ENCODE measurements at regions not wholly inside any gene's neighbourhood (a gene's known extent, or its start where the extent isn't known, plus 50 kb on each side); places are given as distances from the start of the nearest gene placed in this dataset.

DNA sequence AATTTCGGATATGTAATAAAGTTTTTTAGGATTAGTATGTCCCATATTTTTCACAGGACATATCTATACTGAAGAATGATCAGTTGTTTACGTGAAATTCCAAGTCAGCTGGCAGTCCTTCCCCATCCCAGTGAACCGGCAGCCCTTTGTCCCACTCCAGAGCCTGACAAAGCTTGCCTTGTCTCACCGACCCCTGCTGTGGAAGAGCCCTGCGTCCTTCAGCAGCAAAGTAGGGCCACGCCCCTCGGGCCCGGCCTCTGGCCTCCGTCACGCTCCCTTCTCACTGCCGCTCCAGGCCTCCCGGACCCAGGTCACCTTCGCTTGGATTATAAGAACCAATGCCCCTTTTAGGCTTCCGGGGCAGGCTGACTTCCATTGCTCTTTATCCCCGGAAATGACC lies 89.8 kb upstream of the TGIF1 start:
- DNase-seq: no peak

DNA sequence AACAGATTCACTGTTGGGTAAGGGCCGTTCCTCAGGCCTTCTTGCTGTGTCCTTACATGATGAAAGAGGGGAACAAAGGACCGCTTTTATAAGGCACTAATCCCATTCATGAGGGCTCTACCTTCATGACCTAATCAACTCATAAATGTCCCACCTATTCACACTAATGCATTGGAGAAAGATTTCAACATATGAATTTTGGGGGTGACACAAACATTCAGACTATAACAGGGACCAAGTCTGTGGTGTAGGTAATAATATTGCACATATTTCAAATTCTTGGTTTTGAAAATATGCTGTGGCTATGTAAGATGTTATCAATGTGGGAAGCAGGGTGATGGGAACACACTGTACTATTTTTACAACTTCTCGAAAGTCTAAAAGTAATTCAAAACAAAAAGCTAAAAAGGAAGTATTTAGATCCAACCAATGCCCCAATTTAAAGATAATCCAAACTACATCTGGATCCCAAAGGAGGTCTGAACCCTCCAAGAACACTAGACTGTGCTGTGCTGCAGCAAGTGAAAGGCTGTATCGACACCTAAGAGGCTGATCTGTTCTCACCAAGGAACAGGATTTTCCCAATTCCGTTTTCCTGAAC lies 82.4 kb upstream of the TGIF1 start:
- no peak for DNase-seq

DNA sequence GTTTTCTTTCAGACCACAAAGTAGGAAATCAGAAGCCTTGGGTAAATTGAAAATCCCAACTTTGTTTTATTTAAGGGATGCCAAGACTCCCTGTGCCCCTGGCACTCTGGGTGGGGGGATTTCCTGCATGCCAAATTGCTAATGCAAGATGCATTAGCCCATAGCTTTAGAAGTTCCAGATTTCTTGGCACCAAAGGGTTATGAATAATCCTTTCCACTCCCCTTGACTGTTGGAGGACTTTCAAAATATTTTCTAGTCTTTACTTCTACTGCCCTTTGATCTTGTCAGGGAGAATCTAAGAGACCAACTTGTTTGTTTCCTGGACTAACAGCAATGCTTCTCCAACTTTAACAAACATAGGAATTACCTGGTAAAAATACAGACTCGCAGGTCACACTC lies 81.8 kb upstream of the TGIF1 start:
- DNase-seq: no peak

DNA sequence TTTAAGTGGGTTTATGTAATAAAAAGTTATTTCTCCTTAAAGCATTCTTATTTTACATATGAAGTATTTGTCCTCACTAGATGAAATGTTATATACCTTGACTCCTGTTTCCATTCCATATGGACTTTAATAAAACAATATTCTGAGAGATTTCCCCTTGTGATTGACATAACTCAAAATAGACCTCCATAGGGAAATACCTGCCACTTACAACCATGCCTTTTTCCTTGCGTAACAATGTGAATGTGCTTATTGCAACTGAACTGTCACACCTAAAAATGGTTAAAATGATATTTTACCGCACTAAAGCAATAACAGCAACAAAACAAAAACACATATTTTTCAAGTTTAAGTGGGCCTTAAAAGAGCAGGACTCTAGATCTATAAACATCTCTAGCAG lies 70.3 kb upstream of the TGIF1 start:
- no peak for DNase-seq

DNA sequence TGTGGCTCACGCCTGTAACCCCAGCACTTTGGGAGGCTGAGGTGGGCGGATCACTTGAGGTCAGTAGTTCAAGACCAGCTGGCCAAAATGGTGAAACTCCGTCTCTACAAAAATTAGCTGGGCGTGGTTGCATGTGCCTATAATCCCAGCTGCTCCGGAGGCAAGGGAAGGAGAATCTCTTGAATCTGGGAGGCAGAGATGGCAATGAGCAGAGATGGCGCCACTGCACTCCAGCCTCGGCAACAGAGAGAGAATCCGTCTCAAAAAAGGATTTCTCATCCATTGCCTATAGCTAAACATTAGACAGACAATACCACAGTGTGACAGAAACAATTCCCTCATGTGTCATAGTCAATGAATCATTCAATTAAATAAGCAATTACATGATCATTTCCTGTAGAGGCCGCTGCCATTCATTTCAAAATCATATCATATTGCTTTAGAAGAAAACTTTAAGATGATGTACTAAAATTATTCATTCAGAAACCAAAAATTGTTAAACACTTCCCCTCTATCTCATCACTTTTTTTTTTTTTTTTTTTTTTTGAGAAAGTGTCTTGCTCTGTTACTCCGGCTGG lies 69.5 kb upstream of the TGIF1 start:
- DNase-seq: no peak

DNA sequence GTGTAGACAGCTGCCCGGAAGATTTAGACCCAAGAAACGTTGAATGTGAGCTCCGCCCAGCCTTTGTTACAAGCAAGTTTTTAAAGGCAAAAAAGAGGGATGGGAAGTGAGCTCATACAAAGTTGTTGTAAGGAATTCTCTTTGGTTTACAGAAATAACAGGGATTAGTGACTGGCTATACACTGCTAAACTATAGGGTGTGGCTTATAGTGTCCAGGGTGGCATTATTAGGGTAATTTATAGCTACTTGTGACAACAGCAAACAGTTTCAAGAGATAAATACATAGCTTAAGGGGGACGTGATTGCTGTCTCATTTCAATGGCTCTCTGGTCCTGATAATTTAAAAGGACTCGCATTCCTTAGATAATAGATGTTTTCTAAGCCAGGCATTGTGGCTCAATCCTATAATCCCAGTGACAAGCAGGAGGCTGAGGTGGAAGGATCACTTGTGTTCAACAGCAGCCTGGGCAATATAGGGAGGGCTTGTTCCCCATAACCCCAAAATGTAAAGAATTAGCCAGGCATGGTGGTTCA lies 66.5 kb upstream of the TGIF1 start:
- DNase-seq: no peak

DNA sequence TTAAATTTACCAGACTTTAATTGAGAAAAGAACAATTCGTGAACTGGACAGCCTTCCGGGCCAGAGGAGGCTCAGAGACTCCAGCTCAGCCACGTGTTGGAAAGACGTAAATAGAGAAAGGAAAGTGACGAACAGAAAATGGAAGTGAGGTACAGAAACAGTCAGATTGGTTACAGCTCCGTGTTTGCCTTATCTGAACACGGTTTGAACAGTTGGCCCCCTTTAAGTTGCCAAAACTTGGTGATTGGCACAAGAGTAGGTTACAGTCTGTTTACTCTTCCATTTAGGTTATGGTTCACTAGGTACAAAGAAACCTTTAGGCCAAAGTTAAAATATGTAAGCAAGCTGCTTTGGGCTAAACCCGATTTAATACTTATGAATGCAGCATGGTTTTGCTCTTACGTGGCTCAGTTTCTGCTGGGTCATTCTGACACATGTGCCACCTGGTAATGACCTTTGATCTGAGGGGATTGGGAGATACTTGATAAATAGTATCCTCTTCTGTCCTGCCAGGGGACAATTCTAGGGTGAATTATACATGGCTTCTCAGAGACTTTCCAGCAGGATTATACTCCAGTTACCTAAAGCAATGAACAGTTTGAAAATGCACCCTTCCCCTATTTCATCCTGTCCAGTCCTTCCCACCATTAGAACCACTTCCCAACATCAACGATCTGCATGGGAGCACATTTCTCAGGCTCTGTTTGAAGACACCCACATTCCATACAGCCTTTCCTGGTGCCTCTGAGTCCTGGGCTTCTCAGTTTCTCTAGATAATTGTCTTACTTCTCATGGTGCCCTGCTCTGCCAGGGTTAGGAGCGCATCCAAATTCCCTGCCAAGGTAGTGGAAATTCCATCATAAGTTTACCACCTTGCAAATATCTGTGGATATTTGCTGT lies 65.1 kb upstream of the TGIF1 start:
- no peak for DNase-seq

DNA sequence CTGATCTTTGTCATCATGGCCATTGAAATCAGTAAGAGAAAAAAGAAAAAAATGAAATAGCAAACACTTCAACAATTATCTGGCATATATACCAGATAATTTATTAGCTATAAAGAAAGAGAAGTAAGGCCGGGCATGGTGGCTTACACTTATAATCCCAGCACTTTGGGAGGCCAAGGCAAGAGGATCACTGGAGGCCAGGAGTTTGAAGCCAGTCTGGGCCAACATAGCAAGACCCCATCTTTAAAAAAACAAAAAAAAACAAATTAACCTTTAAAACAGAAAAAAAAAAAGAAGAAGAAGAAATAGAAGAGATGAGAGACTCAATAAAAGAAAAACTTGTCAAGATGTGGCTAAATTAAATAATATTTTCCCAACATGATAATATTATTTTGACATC lies 61.6 kb upstream of the TGIF1 start:
- no peak for DNase-seq

DNA sequence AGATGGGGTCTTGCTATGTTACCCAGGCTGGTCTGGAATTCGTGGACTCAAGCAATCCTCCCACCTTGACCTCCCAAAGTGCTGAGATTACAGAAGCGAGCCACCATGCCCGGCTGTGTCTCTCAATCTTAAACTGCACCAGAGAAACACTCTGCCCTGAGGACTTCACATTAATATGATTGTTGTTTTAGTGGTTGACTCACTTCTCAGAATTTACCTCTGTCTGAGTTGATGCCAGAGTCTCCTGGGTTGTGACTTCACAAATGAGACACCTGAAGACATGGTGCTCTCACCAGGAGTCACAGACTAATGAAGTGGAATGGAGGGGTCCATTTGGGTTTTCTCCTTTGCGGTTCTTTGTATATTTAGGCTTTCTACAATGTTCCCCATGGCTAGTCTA lies 61.0 kb upstream of the TGIF1 start:
- no peak for DNase-seq

DNA sequence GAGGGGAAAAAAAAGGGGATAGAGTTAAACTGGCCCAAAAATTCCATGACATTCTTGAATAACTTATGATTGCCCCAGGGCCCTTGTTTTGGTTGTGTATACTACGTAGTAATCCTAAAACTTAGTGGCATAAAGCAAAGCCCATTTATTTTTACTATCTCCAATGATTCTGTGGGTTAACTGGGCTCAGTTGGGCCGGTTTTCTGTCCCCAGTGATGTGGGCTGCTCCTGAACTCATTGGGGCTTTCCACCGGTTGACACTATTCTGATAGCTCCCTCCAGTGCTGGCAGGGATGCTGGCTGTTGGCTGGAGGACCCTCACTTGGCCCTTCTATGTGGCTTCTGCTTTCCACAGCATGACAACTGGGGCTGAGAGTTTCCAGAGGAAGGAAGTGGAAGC lies 60.0 kb upstream of the TGIF1 start:
- DNase-seq: no peak

DNA sequence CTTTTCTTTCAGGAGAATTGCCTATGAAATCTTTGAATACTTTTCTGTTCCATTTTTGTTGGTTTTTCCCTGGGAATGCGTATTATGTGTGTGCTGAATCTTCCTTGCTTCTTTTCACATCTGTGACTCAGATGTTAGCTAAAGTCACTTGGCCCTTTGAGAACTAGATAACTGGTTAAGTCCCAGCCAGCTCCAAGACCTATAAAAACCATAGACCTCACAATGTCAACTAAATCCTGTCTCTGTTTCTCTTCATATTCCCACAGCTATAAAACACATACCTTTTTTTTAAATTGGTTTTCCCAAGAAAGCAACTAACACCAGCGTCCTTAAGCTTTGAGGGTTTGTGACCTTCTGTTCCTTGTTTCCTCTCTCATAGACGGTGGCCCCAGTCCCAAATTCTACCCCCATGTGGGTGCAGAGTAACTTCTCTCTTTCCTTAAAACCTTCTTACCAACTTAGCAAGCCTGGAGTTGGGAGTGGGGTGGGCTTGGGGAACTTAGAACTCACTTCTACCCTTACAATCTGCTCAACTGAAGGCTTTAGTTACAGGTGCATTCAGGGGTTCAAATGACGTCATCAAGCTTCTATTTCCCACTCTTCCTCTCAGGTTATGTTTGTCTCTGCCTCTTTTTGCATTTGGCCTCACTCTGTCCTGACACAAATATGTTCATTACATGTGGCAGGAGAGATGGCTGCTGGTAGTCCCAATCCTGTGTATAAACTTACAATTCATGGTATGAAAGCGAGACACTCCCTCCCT lies 58.1 kb upstream of the TGIF1 start:
- no peak for DNase-seq

DNA sequence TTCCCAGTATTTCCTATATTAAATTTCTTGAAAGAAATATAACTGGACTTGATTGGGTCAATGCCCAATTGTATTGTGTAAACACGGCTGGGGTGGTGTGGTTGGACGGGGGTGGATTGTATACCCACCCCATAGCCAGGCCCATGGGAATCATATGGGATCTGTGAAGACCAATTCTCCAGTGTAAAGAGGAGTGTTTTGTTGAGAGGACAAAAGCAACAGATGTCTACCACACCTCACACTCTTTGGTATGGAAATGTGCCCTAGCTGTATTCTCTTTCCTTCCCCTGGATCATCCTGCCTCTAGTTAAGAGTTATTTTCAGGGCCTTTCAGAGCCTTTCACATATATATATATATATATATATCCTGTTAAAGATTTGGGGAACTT lies 57.5 kb upstream of the TGIF1 start:
- DNase-seq: no peak

DNA sequence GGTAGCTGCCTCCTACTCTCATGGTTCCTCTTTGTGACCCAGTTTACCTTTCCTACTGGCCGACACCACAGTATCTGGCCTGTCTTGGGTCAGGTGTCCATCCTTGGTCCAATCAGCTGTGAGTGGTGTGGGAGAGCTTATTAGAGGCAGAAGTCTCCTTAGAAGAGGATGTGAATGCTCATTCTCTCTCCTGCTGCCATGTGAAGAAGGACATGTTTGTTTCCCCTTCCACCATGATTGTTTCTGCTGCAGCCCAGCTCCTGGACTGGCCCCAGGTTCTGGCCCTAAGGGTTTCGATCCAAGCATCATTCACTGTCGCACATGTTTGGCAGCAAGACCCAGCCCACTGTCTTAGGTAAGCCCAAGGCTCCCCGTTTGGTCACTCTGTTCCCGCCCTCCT lies 55.3 kb upstream of the TGIF1 start:
- DNase-seq: no peak

DNA sequence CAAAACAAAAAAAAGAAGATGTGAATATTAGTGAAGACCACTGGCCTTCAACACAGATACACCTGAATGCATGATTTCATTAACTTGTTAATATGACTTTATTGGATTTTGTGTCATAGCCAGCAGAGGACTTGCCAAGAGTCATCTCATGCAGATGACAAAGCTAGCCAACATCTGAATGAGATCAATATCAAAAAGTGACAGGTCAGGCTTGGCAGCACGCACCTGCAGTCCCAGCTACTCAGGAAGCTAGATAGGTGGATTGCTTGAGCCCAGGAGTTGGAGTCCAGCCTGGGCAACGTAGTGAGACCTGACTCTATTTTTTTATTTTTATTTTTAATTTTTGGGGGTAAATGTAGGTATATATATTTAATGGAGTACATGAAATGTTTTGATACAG lies 54.5 kb upstream of the TGIF1 start:
- DNase-seq: no peak

DNA sequence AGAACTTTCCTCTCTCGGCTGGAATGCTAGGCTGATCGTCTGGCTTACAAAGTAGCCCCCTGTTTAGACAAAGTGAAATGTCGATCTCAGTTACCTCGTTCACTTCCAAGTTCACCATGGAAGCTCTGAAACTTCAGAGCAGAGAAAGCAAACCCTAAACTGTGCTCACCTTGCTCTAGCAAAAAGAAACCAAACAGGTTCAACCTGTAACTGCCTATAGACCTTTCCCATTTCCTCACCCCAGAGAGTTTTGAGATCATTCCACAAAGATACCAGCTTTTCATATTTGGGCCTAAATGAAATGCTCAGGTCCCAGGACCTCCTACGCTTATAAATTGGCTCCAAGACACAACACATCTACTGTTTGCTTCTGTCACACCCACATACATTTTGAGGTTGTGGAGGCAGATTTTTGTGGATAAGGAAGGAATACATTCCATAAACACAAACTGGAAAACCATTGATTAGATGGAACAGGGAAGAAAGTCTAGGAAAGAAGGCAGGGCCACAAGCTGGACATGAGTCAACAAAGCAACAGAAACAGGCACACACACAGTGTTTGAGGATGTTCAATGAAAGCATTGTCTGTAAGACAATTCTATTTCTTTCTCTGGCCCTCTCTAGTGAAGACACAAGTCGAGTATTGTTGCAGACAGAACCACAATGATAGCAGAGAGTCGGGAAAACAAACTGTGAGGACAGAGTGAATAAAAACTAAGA lies 52.8 kb upstream of the TGIF1 start:
- no peak for DNase-seq

DNA sequence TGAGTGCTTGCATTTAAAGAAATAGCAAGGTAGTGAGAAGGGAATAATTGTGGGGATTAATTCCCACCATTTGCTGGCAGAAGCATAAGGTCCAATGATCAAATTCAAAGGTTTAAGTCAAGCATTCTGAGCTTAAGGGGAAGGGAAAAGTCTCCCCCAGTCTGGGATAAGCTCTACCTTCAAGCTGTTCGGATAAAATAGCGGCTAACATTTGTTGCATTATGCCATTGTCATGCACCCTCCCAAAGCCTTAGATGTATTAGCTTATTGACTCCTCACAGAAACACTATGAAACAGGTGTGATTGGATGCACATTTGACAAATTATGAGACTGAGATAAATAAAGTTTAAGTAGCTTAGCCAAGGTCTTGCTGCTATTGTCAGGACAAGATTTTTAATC lies 52.2 kb upstream of the TGIF1 start:
- peak; percentile 25 to 68 for DNase-seq

All from NCI-H524 (cell line).